Adrenal gland (tissue), 5 donors: ENCODE measurements at regions not wholly inside any gene's neighbourhood (a gene's known extent, or its start where the extent isn't known, plus 50 kb on each side); places are given as distances from the start of the nearest gene placed in this dataset.

Experiments
- POLR2A ChIP-seq, 2 donors: fragments of 450-650 bp; IDR thresholded peaks; one replicate each; pipeline ENCODE4 v1.6.1; 2017; ENCODE audit warnings: antibody characterized with exemption in 2 of 2, mild to moderate bottlenecking in 2 of 2, moderate library complexity in 1 of 2
- TF ChIP-seq, protein P1 (sequence below), 6 experiments: fragments of 450-650 bp in 4 of 6; fragments of 200-600 bp in 2 of 6; sonication (generic) in 1 of 6; IDR thresholded peaks; 1 replicate in 5 of 6; 2 replicates in 1 of 6; pipeline versions ENCODE4 v1.5.1 to v1.8.0; 2016 to 2021; ENCODE audit warnings: antibody characterized with exemption in 6 of 6, mild to moderate bottlenecking in 2 of 6, moderate library complexity in 1 of 6
- donor health status: DM: no; HTN: no; CAD: no.

DNA sequence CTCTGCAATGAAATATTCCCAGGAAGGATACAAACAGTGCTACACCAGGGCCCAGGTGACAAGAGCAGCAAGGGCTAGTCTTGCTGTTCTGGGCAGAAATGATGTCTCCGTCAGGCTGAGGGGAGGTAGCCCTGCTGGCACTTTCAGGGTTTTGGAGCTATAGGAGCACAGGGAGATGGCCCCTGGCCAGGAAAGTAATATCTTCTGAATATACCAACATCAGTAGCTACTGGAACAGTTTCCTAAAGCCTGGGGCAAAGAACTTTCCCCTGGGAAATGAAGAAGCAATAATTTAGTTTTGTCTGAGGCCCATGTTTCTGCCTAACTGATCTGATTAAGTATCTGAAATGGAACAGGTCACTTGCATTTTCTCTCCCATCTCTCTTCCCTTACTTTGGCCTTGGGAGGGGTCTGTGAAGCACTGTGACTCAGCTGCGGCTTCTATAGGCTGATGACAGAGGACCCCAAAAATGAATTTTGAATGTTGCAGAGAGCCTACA is 489.1 kb upstream of the PODXL start:
- TF ChIP-seq, protein P1, sequence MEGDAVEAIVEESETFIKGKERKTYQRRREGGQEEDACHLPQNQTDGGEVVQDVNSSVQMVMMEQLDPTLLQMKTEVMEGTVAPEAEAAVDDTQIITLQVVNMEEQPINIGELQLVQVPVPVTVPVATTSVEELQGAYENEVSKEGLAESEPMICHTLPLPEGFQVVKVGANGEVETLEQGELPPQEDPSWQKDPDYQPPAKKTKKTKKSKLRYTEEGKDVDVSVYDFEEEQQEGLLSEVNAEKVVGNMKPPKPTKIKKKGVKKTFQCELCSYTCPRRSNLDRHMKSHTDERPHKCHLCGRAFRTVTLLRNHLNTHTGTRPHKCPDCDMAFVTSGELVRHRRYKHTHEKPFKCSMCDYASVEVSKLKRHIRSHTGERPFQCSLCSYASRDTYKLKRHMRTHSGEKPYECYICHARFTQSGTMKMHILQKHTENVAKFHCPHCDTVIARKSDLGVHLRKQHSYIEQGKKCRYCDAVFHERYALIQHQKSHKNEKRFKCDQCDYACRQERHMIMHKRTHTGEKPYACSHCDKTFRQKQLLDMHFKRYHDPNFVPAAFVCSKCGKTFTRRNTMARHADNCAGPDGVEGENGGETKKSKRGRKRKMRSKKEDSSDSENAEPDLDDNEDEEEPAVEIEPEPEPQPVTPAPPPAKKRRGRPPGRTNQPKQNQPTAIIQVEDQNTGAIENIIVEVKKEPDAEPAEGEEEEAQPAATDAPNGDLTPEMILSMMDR (IDR thresholded peaks at IDR 0.05) = no peak
- TF ChIP-seq POLR2A (IDR thresholded peaks at IDR 0.05) = no peak
